A549 (cell line): ENCODE measurements at regions not wholly inside any gene's neighbourhood (a gene's known extent, or its start where the extent isn't known, plus 50 kb on each side); places are given as distances from the start of the nearest gene placed in this dataset.

Experiments
- ATAC-seq, 2 experiments: fragments of 200-7000 bp in 1 of 2; fragments of >200 bp in 1 of 2; cut with Nextera tagmentation in 1 of 2; cut with Tn5 transposase in 1 of 2; 3 replicates each; pipeline versions ENCODE4 v1.8.0 to v1.9.1; 2018 to 2020; ENCODE audit warnings: mild to moderate bottlenecking in 1 of 2, moderate library complexity in 1 of 2
- CTCF ChIA-PET: fragments of 300-600 bp; sonication (Branson Sonifier 250); formaldehyde crosslinking; extraction: SDS; loops from one replicate; lab custom pipeline; 2021; ENCODE audit warnings: antibody characterized with exemption, inconsistent platforms; lab: Yijun Ruan, JAX
- POLR2A ChIA-PET: fragments of 350-600 bp; formaldehyde crosslinking; extraction: SDS; loops from one replicate; lab custom pipeline; 2021; ENCODE audit warnings: antibody characterized with exemption, inconsistent platforms; lab: Yijun Ruan, JAX
- DNase-seq, 2 experiments: peaks; one replicate each; pipeline versions ENCODE4 v3.0.0 to v3.0.0-alpha.2; 2011 to 2016; ENCODE audit warnings: low read depth in 1 of 2, low spot score in 1 of 2
- FAIRE-seq: peaks from 2 replicates; lab custom pipeline; 2011; peaks lifted over from hg19 to GRCh38; lab: Jason Lieb, UNC
- H3K27ac ChIP-seq, 2 experiments: fragments of >200 bp; sonication (Bioruptor Twin); formaldehyde crosslinking; 3 replicates each; pipeline ENCODE4 v1.5.1; 2016 to 2017
- H3K4me1 ChIP-seq: fragments of >200 bp; sonication (Bioruptor Twin); formaldehyde crosslinking; 3 replicates; pipeline ENCODE4 v1.6.1; 2016
- H3K4me2 ChIP-seq: fragments of >200 bp; sonication (Bioruptor Twin); formaldehyde crosslinking; 3 replicates; pipeline ENCODE4 v1.6.1; 2016
- H3K4me3 ChIP-seq: fragments of >200 bp; sonication (Bioruptor Twin); formaldehyde crosslinking; 3 replicates; pipeline ENCODE4 v1.5.1; 2016
- H3K9me3 ChIP-seq: fragments of >200 bp; sonication (Bioruptor Twin); formaldehyde crosslinking; 3 replicates; pipeline ENCODE4 v1.6.1; 2016
- BHLHE40 ChIP-seq: IDR thresholded peaks from 2 replicates; pipeline ENCODE4 v1.6.1; 2012; ENCODE audit warnings: low read depth, low read length, inconsistent platforms
- E2F6 ChIP-seq: IDR thresholded peaks from 2 replicates; pipeline ENCODE4 v1.6.1; 2012; ENCODE audit warnings: low read depth, borderline replicate concordance
- EHMT2 ChIP-seq: fragments of 200-600 bp; sonication (generic); IDR thresholded peaks from 2 replicates; pipeline ENCODE4 v1.6.1; 2016; ENCODE audit warnings: antibody characterized with exemption, low read depth, mild to moderate bottlenecking, moderate library complexity
- FOSL2 ChIP-seq, 2 experiments: fragments of 450-650 bp in 1 of 2; fragments of >200 bp in 1 of 2; sonication (Bioruptor Twin) in 1 of 2; formaldehyde crosslinking; IDR thresholded peaks; 2 replicates each; pipeline versions ENCODE4 v1.5.0 to v1.6.1; 2016 to 2020; ENCODE audit warnings: mild to moderate bottlenecking in 1 of 2, moderate library complexity in 1 of 2
- HES2 ChIP-seq: fragments of >200 bp; sonication (Bioruptor Twin); formaldehyde crosslinking; IDR thresholded peaks from 2 replicates; pipeline ENCODE4 v1.6.1; 2016
- HMGXB4 ChIP-seq: fragments of 250-450 bp; sonication (Bioruptor Pico); IDR thresholded peaks from 2 replicates; pipeline ENCODE4 v1.5.0; 2021; ENCODE audit warnings: mild to moderate bottlenecking, moderate library complexity, borderline replicate concordance
- HOXA7 ChIP-seq: fragments of 250-450 bp; sonication (Bioruptor Pico); IDR thresholded peaks from 2 replicates; pipeline ENCODE4 v1.5.0; 2020; ENCODE audit warnings: mild to moderate bottlenecking, moderate library complexity
- JUN ChIP-seq, 2 experiments: fragments of >200 bp; sonication (Bioruptor Twin); formaldehyde crosslinking; IDR thresholded peaks; 2 replicates in 1 of 2; 3 replicates in 1 of 2; pipeline ENCODE4 v1.6.1; 2016 to 2017
- KDM1A ChIP-seq: fragments of 200-600 bp; sonication (generic); IDR thresholded peaks from 2 replicates; pipeline ENCODE4 v1.6.1; 2016; ENCODE audit warnings: low read depth, mild to moderate bottlenecking
- KDM5A ChIP-seq: fragments of 200-600 bp; sonication (generic); IDR thresholded peaks from 2 replicates; pipeline ENCODE4 v1.6.1; 2016; ENCODE audit warnings: antibody characterized with exemption, mild to moderate bottlenecking
- MAFK ChIP-seq: fragments of 450-650 bp; IDR thresholded peaks from 2 replicates; pipeline ENCODE4 v1.6.1; 2014; ENCODE audit not compliant: partially characterized antibody
- MAZ ChIP-seq: fragments of 150-350 bp; IDR thresholded peaks from 2 replicates; pipeline ENCODE4 v1.6.1; 2014; ENCODE audit warnings: antibody characterized with exemption, low read depth, low read length, borderline replicate concordance
- NPAS2 ChIP-seq: fragments of 250-450 bp; sonication (Bioruptor Pico); IDR thresholded peaks from 2 replicates; pipeline ENCODE4 v1.8.0; 2022; ENCODE audit warnings: mild to moderate bottlenecking, moderate library complexity, borderline replicate concordance
- NR3C1 ChIP-seq: fragments of >200 bp; sonication (Bioruptor Twin); formaldehyde crosslinking; IDR thresholded peaks from 3 replicates; pipeline ENCODE4 v1.6.1; 2017
- PHF8 ChIP-seq: fragments of 200-600 bp; sonication (generic); IDR thresholded peaks from 2 replicates; pipeline ENCODE4 v1.6.1; 2016; ENCODE audit warnings: low read depth, mild to moderate bottlenecking, antibody characterized with exemption, moderate library complexity, borderline replicate concordance
- RAD21 ChIP-seq, 2 experiments: fragments of >200 bp in 1 of 2; sonication (Bioruptor Twin) in 1 of 2; formaldehyde crosslinking in 1 of 2; IDR thresholded peaks in 1 of 2; conservative IDR thresholded peaks in 1 of 2; 2 replicates in 1 of 2; 3 replicates in 1 of 2; pipeline ENCODE4 v1.6.1; 2012 to 2018; ENCODE audit warnings: inconsistent platforms in 1 of 2
- SREBF2 ChIP-seq: fragments of 450-650 bp; IDR thresholded peaks from 2 replicates; pipeline ENCODE4 v1.6.1; 2014; ENCODE audit warnings: mild to moderate bottlenecking, moderate library complexity
- TFCP2L1 ChIP-seq: fragments of 250-450 bp; sonication (Bioruptor Pico); IDR thresholded peaks from 2 replicates; pipeline ENCODE4 v1.5.0; 2021; ENCODE audit warnings: mild to moderate bottlenecking
- ZC3H11A ChIP-seq: fragments of 450-650 bp; IDR thresholded peaks from 2 replicates; pipeline ENCODE4 v1.6.1; 2014; ENCODE audit warnings: antibody characterized with exemption, mild to moderate bottlenecking
- ZFP36 ChIP-seq: fragments of 450-650 bp; IDR thresholded peaks from 2 replicates; pipeline ENCODE4 v1.6.1; 2014; ENCODE audit warnings: borderline replicate concordance; ENCODE audit not compliant: partially characterized antibody
- WGBS: methylation state at CpG from one replicate; pipeline ENCODE4 v1.1.6; 2017; ENCODE audit errors: missing lambda C conversion rate; 5-methylcytosine and 5-hydroxymethylcytosine counted together

GRCh38 chr1:88289401-88290102 is 394.5 kb upstream of the PKN2 start:
- no peak for TF ChIP-seq E2F6
- no peak for TF ChIP-seq MAZ
- no peak for TF ChIP-seq FOSL2 (IDR thresholded peaks at IDR 0.05)
- TF ChIP-seq FOSL2 (CRISPR knock-in tag; IDR thresholded peaks at IDR 0.05): no peak
- no peak for TF ChIP-seq MAFK
- TF ChIP-seq EHMT2: no peak
- TF ChIP-seq, all 56 proteins: peak for 0
- CTCF ChIA-PET: interaction anchor here (1.9 kb wide), 1 partner anchor 13 kb away, joined by 5 read pairs; no protein-coding TSS in a partner anchor
- POLR2A ChIA-PET: no interaction called here
- no peak for FAIRE-seq
- 14% methylated on average over 2 of the region's 2 CpGs for WGBS
- Histone ChIP-seq H3K4me3 (no peak overlapping the region), H3K9me3 (no peaks in the 10 kb centered on the region), H3K4me2 (no peak overlapping the region), H3K4me1 (no peaks in the 10 kb centered on the region), H3K27ac (no peak overlapping the region)
- no peak for ATAC-seq
- no peak for DNase-seq

- no peak overlapping the region for H3K4me2 ChIP-seq
- DNase-seq (no peak), ATAC-seq (no peak)
- WGBS: 20% methylated on average over 5 of the region's 5 CpGs
- H3K4me1 ChIP-seq: no peaks in the 10 kb centered on the region
- no peak overlapping the region for H3K4me3 ChIP-seq
- POLR2A ChIA-PET: no interaction called here
- CTCF ChIA-PET: interaction anchor here (1.4 kb wide), 1 partner anchor 112 kb away, joined by 3 read pairs; no protein-coding TSS in a partner anchor
- no peak overlapping the region for H3K27ac ChIP-seq
- no peak for TF ChIP-seq PHF8
- TF ChIP-seq, all 56 proteins: peak for 0
- H3K9me3 ChIP-seq: no peaks in the 10 kb centered on the region
- FAIRE-seq: no peak
Observed at GRCh38 chr1:88291611-88292354, 392.3 kb upstream of the PKN2 start.

GRCh38 chr1:88293691-88294190 is 390.3 kb upstream of the PKN2 start:
- ATAC-seq: no peak
- no peak for DNase-seq
- Histone ChIP-seq H3K4me2 (no peak overlapping the region), H3K4me3 (no peak overlapping the region), H3K9me3 (no peaks in the 10 kb centered on the region), H3K4me1 (no peaks in the 10 kb centered on the region), H3K27ac (no peak overlapping the region)
- TF ChIP-seq ZFP36: no peak
- TF ChIP-seq NR3C1: no peak
- TF ChIP-seq TFCP2L1 (CRISPR knock-in tag): no peak
- TF ChIP-seq NPAS2: no peak
- no peak for TF ChIP-seq HMGXB4 (CRISPR knock-in tag)
- TF ChIP-seq BHLHE40: no peak
- TF ChIP-seq HES2: no peak
- no peak for TF ChIP-seq RAD21 (conservative IDR thresholded peaks at IDR 0.05 in 1 of 2, IDR thresholded peaks at IDR 0.05 in 1 of 2)
- no peak for TF ChIP-seq KDM5A
- TF ChIP-seq PHF8: no peak
- TF ChIP-seq HOXA7 (CRISPR knock-in tag): no peak
- no peak for TF ChIP-seq SREBF2
- TF ChIP-seq KDM1A: no peak
- no peak for TF ChIP-seq ZC3H11A
- TF ChIP-seq JUN (IDR thresholded peaks at IDR 0.05): no peak
- FAIRE-seq: no peak
- ChIA-PET CTCF (interaction anchor here (1.5 to 1.7 kb wide), 2 partner anchors 9 to 10 kb away, joined by 3 to 9 read pairs; no protein-coding TSS in a partner anchor), POLR2A (no interaction called here)
- WGBS: 11% methylated on average over 1 of the region's 1 CpG
